ACC112 (cell line): ENCODE measurements at regions not wholly inside any gene's neighbourhood (a gene's known extent, or its start where the extent isn't known, plus 50 kb on each side); places are given as distances from the start of the nearest gene placed in this dataset.

ENCODE experiments used
- H2AFZ ChIP-seq: fragments of 200-600 bp; sonication (generic); one replicate; pipeline ENCODE4 v1.6.0; 2017; ENCODE audit warnings: antibody characterized with exemption, low read length; ENCODE audit not compliant: unreplicated experiment
- H3K27ac ChIP-seq: fragments of 200-600 bp; sonication (generic); 2 replicates; pipeline ENCODE4 v1.5.1; 2014; ENCODE audit warnings: low read depth, mild to moderate bottlenecking, antibody characterized with exemption, low read length, moderate library complexity
- H3K27me3 ChIP-seq: fragments of 200-600 bp; sonication (generic); 2 replicates; pipeline ENCODE4 v1.6.1; 2014; ENCODE audit warnings: mild to moderate bottlenecking, antibody characterized with exemption, low read length, moderate library complexity, mixed read lengths; ENCODE audit not compliant: insufficient read depth
- H3K36me3 ChIP-seq: fragments of 200-600 bp; sonication (generic); 2 replicates; pipeline ENCODE4 v1.6.1; 2016; ENCODE audit warnings: mild to moderate bottlenecking, antibody characterized with exemption, low read length, moderate library complexity, mixed read lengths; ENCODE audit not compliant: insufficient read depth
- H3K4me1 ChIP-seq: fragments of 200-600 bp; sonication (generic); one replicate; pipeline ENCODE4 v1.6.1; 2016; ENCODE audit warnings: low read length, mixed read lengths; ENCODE audit not compliant: insufficient read depth, unreplicated experiment, control insufficient read depth
- H3K4me3 ChIP-seq: fragments of 200-600 bp; sonication (generic); 2 replicates; pipeline ENCODE4 v1.5.1; 2014; ENCODE audit warnings: mild to moderate bottlenecking, low read depth, low read length
- H3K79me2 ChIP-seq: fragments of 200-600 bp; sonication (generic); one replicate; pipeline ENCODE4 v1.6.0; 2016; ENCODE audit warnings: low read length; ENCODE audit not compliant: control insufficient read depth, unreplicated experiment, insufficient read depth

DNA sequence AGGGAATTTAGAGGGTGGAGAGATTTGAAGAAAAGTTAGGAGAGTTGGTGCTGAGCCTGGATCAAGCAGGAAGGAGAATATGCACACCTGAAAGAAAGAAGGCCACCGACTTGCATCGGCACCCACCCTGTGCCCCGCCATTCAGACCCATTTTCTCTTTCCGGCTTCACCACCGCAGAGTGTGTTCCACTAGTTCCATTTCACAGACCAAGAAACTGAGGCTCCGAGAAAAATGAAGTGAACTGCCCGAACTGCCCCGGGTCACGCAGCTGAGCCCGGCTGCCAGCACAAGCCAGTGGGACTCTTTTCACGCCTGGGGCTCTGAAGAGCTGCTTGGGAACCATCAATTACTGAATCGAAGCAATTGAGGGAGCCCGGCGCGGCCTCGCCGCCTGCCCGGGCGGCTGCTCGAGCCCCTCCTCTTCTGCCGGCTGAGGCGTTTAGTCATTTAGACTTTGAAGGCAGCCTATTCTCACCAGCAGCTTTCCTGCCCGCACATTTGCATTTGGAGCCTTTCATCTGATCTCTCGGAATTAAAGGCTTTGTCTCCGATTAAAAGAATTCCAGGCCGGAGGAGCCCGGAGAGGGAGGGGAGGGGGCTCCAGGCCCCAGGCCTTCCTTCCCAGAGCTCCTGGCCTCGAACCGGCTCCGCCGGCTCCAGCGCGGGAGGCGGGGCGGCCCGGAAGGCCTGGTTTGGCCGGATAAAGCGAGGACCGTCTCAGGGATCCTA, 140.2 kb upstream of the PJA1 start:
- H2AFZ ChIP-seq: no peak overlapping the region
- H3K27ac ChIP-seq: no peak overlapping the region
- H3K27me3 ChIP-seq: no peaks in the 10 kb centered on the region
- H3K4me1 ChIP-seq: no peaks in the 10 kb centered on the region
- no peak overlapping the region for H3K4me3 ChIP-seq
- no peaks in the 10 kb centered on the region for H3K79me2 ChIP-seq
- no peaks in the 10 kb centered on the region for H3K36me3 ChIP-seq

DNA sequence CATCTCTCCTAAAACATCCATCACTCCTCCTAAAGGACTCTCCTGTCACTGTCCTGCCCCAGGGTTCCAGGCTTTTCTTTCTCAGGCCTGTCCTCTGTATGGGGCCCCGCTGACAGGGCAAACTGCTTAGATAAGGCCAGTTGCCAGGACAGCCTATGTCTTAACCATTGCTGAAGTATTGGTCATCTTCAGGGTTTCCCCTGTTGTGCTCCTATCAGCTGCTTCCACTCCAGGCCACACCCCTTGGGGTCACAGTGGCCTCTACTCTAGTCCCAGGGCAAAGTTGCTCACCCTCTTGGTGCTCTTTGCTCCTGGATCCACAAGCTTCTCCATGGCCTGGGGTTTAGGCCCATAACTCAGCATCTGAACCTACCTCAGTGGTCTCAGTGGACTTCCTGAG, 138.0 kb upstream of the PJA1 start:
- Histone ChIP-seq H3K4me1 (no peaks in the 10 kb centered on the region), H3K27me3 (no peaks in the 10 kb centered on the region)

DNA sequence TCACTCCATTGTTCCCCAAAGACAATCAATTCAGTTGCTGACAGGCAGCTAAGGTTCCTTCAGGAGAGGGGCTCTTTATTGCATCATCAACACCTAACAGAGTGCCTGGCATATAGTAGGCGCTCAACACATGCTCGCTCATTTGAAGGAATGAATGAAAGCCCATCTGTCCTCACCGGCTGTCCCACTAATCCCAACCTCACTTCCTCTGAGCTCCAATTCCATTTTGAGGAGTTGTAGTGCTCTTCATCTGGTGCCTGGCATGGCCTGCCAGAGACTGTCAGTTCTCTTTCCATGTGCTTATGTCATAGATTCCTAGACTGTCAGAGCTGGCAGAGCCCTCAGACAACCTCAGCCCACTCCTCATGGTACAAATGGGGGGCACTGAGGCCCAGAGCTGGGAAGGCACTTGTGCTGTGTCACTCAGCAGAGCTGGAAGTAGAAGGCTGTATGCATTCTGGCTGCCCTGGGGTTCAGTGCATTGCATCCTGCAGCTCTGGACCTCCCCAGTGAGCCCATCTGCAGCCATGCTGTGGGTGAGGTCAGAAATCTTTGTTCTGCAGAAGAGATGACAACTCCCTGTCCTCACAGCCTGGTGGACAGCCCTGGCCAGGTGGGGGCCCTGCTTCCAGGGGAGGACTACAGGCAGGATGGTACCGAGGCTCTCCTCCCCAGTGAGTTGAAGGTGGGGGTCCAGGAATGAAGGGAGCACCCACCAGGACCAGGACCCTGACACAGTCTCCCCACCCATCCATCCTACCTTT, 134.9 kb upstream of the PJA1 start:
- Histone ChIP-seq H3K4me1 (no peaks in the 10 kb centered on the region), H3K79me2 (no peaks in the 10 kb centered on the region), H3K4me3 (no peak overlapping the region), H3K27me3 (no peaks in the 10 kb centered on the region), H2AFZ (no peak overlapping the region), H3K36me3 (no peaks in the 10 kb centered on the region), H3K27ac (no peak overlapping the region)

More for the DNA sequence above, 138.0 kb upstream of the PJA1 start:
- H3K79me2 ChIP-seq: no peaks in the 10 kb centered on the region
- H3K36me3 ChIP-seq: no peaks in the 10 kb centered on the region
- no peak overlapping the region for H3K27ac ChIP-seq
- no peak overlapping the region for H2AFZ ChIP-seq
- no peak overlapping the region for H3K4me3 ChIP-seq

DNA sequence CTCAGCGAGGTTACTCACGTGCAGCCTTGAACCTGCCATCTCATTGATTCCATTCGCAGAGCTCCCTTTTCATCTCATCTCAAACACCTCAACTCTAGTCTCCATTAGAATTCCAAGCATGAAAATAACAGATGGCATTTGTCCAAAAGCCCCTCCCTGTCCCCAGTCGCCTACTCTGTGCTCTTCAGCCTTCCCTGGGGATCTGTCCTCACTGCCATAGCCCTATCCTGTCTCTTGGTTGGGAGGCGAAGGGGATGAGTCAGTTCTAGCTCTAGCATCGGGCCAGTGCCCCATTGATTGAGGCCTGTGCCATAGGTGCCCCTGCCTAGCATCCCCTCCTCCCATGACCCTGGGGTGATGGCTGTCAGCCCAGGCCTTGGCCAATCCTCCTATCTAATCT, 134.0 kb upstream of the PJA1 start:
- no peaks in the 10 kb centered on the region for H3K36me3 ChIP-seq
- H3K27ac ChIP-seq: no peak overlapping the region
- H3K79me2 ChIP-seq: no peaks in the 10 kb centered on the region
- H3K27me3 ChIP-seq: no peaks in the 10 kb centered on the region
- no peak overlapping the region for H2AFZ ChIP-seq
- no peaks in the 10 kb centered on the region for H3K4me1 ChIP-seq
- H3K4me3 ChIP-seq: no peak overlapping the region

DNA sequence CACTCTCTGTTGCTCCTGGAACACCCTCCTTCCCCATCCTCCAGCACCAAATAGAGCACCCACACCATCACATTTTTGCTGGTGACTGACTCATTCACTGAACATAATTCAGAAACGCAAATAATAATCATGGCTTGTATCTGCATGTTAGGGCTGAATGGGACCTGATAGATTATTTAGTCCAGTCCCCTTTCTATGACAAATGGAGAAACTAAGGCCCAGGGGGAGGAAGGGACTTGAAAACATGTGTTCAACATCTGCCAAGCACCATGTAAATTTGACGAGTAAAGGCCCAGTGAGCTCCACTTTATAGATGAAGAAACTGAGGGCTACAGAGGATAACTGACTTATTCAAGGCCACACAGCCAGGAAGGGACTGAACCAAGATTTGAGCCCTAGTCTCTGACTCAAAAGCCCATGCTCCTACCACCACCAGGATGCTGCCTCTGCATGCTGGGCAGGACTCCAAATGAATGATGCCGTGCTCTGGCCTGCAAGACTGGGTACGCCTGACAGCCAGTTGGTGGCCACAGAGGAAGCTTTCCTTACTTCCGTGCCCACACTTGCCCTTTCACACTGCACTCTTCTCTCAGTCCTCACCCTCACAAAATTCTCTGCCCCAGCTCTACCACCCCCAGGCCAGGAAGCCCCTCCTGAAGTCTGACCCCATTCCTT, 133.3 kb upstream of the PJA1 start:
- Histone ChIP-seq H3K4me1 (no peaks in the 10 kb centered on the region), H3K79me2 (no peaks in the 10 kb centered on the region), H3K36me3 (no peaks in the 10 kb centered on the region), H2AFZ (no peak overlapping the region), H3K27me3 (no peaks in the 10 kb centered on the region), H3K4me3 (no peak overlapping the region), H3K27ac (no peak overlapping the region)

DNA sequence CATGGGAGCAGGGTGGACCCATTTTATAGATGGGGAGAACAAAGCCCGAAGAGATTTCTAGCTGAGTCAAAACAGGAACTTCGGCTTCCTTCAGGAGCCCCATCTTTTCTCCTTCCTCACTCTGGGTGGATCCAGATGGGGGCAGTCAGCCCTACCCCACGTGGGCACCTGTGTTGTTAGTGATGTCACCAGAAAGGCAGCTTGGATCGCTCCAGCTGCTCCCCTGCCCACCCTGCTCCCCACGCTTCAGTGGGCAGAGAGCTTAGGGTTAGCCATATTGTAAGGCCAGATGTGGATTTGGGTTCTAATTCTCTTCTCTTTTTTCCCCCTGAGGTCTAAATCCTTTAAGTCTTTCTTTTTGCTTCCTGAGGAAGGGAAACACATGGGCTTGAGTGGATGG, 132.3 kb upstream of the PJA1 start:
- Histone ChIP-seq H3K4me3 (no peak overlapping the region), H3K79me2 (no peaks in the 10 kb centered on the region), H3K27me3 (no peaks in the 10 kb centered on the region), H3K4me1 (no peaks in the 10 kb centered on the region), H2AFZ (no peak overlapping the region), H3K36me3 (no peaks in the 10 kb centered on the region), H3K27ac (no peak overlapping the region)

DNA sequence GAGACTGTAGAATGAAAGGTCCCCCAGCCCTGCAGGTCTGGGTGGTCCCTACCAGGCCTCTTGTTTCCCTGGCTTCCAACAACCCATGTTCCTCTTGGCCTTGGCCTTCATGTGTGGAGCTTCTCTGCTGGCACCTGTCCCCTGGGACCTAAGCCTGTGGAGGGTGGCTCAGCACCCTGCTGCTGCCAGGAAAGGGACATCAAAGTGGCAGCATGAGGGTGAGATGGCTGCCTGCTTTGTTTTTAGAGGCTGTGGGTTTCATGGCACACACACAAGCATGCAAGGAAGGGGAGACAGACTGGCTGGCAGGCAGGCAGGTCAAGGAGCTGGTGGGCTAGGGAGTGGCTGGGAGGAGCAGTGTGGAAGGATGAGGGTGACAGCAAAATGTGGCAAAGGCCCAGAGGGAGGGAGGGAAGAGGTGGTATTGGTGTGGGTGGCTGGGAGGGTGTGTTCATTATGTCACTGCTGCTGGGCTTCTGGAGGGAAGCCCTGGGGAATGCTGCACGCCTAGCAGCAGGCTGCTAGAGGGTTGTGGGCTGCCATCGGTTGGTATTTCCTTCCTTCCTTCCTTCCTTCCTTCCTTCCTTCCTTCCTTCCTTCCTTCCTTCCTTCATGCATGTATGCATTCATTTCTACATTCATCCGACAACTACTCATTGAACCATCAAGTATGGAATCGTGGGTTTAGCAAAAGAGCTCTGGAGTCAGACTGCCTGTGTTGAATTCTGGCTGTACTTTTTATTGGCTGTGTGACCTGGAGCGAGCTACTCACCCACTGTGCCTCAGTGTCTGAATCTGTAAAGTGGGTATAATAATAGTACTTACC, 128.7 kb upstream of the PJA1 start:
- no peaks in the 10 kb centered on the region for H3K27me3 ChIP-seq
- H3K27ac ChIP-seq: no peak overlapping the region
- H3K79me2 ChIP-seq: no peaks in the 10 kb centered on the region
- no peaks in the 10 kb centered on the region for H3K4me1 ChIP-seq
- no peaks in the 10 kb centered on the region for H3K36me3 ChIP-seq
- H3K4me3 ChIP-seq: no peak overlapping the region
- no peak overlapping the region for H2AFZ ChIP-seq

DNA sequence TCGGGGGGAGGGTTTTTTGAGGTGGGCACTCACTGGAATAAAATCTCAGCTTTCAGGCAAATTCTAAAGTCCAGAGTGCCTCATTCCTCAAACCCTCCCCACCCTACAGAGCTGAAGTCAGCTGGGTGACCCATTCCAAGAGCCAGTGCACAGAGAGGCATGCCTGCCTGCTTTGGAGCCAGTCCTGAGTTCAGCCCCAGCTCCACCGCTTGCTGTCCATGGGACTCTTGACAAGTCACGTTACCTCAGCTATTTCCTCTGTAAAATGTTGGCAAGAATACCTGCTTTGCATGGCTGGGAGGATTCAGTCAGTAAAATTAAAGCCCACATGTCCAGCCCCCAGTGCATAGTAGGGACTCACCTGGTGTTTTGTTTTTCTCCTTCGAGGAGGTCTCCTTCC, 125.9 kb upstream of the PJA1 start:
- no peak overlapping the region for H2AFZ ChIP-seq
- H3K4me1 ChIP-seq: no peaks in the 10 kb centered on the region
- no peaks in the 10 kb centered on the region for H3K36me3 ChIP-seq
- H3K79me2 ChIP-seq: no peaks in the 10 kb centered on the region
- no peak overlapping the region for H3K27ac ChIP-seq
- H3K4me3 ChIP-seq: no peak overlapping the region
- no peaks in the 10 kb centered on the region for H3K27me3 ChIP-seq

DNA sequence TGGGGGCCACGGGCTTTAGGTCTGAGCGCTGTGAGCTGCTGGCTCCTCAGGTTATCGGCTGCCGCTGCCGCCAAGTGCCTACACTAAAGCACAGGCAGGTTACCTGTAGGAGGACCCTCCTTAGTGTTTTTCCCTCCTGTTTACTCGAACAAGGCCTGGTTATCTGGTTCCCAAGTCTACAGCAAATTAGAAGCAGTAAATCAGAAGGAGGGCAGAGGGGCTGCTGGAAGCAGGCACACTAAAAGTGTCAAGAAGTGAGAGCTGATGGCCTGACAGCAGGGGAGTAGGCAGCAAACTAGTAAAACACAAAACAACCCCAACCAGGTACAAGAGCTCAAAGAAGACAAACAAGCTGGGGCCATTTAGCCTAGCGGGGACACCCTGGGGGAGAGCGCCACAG, 125.0 kb upstream of the PJA1 start:
- Histone ChIP-seq H3K4me1 (peaks cover 3% of the 10 kb centered on the region), H3K79me2 (no peaks in the 10 kb centered on the region), H3K27ac (no peak overlapping the region), H3K27me3 (no peaks in the 10 kb centered on the region), H3K4me3 (no peak overlapping the region), H3K36me3 (no peaks in the 10 kb centered on the region), H2AFZ (no peak overlapping the region)

DNA sequence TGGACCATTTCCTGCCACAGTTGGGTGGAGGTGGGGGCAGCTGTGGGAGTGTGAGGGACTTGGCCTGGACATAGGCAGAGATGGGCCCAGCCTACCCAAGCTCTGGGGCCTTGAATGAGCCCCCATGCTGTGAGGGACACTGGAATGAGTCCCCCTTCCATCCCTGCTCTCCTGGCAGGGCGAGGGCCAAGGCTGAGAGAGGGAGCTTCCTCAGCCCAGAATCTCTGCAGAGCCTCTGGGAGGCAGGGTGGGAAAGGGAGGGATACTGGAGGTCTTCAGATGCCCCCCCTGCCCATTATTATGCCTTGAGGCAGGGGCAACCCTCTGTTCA, 124.5 kb upstream of the PJA1 start:
- Histone ChIP-seq H2AFZ (no peak overlapping the region), H3K79me2 (no peaks in the 10 kb centered on the region), H3K4me1 (peaks cover 7% of the 10 kb centered on the region), H3K4me3 (no peak overlapping the region), H3K36me3 (no peaks in the 10 kb centered on the region), H3K27ac (no peak overlapping the region), H3K27me3 (no peaks in the 10 kb centered on the region)
